ENCODE measurements at regions not wholly inside any gene's neighbourhood (a gene's known extent, or its start where the extent isn't known, plus 50 kb on each side); places are given as distances from the start of the nearest gene placed in this dataset.

DNA sequence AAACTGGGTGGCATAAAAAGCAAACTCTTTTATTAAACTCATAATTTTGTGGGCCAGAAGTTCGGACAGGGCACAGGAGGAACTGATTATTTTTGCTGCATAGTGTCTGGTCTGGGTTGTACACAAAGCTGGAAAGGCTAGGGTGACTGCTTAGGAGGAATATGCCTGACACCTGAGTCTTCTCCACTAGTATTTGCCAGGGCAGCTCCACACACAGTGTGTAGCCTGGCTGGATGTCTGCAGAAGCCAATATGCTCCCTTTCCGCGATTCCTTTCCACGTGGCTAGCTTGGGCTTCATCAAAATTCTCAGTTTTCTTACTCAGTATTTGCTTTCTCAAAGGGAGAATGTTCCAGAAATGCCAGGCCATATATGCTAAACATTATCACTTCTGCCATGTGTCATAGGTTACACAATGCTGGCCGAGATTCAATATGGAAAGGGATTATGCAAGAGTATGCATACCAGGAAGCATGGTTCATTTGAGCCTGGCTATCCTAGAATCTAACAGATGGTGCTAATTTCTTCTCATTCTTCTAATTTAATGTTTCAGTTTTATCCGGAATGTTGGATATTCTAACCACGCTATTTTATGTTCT, 142.7 kb upstream of the DOK6 start:
- H3K4me3 ChIP-seq (ENCODE audit: low read depth, low read length), result no peak overlapping the region
- TF ChIP-seq, protein P1, sequence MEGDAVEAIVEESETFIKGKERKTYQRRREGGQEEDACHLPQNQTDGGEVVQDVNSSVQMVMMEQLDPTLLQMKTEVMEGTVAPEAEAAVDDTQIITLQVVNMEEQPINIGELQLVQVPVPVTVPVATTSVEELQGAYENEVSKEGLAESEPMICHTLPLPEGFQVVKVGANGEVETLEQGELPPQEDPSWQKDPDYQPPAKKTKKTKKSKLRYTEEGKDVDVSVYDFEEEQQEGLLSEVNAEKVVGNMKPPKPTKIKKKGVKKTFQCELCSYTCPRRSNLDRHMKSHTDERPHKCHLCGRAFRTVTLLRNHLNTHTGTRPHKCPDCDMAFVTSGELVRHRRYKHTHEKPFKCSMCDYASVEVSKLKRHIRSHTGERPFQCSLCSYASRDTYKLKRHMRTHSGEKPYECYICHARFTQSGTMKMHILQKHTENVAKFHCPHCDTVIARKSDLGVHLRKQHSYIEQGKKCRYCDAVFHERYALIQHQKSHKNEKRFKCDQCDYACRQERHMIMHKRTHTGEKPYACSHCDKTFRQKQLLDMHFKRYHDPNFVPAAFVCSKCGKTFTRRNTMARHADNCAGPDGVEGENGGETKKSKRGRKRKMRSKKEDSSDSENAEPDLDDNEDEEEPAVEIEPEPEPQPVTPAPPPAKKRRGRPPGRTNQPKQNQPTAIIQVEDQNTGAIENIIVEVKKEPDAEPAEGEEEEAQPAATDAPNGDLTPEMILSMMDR (IDR thresholded peaks at IDR 0.05; ENCODE audit: control insufficient read depth, extremely low read depth, insufficient read depth), result no peak
- no peak for DNase-seq (ENCODE audit: low read depth)

DNA sequence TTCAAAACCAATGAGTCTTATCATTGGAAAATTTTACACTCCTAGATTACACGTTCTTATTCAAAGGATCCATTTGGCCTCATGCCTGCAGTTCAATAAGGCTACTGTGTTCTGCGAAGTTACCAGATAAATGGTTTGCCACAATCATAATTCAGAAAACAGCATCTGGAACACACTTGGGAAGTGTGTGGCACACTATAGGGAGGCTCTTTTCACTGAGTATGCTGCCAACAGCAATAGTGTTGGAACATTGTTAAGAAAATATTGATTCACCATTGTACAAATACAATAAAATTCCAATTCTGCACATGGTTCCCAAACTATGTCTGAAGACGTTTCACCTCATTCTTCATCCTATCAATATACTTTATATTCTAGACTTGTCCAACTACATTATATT, 141.4 kb upstream of the DOK6 start:
- DNase-seq (ENCODE audit: low read depth), result no peak
- H3K4me3 ChIP-seq (ENCODE audit: low read depth, low read length), result no peak overlapping the region
- TF ChIP-seq, protein P1 (IDR thresholded peaks at IDR 0.05; ENCODE audit: control insufficient read depth, extremely low read depth, insufficient read depth), result no peak

DNA sequence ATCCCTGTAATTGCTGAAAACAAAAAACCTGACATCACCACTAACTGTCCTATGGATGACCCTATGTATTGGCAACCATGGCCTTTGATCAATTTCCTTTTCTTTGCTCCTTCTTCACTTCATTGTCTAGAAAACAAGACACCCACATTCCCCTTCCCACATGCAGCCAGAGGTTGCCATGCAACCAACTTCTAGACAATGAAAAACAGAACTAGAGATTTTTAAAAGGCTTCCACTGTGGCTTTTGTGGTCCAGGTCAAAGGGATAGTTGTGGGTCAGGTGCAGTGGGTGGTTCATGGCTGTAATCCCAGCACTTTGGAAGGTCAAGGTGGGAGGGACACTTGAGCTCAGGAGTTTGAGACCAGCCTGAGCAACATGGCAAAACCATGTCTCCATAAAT, 139.3 kb upstream of the DOK6 start:
- no peak for DNase-seq (ENCODE audit: low read depth)
- TF ChIP-seq, protein P1 (IDR thresholded peaks at IDR 0.05; ENCODE audit: control insufficient read depth, extremely low read depth, insufficient read depth), result no peak
- no peak overlapping the region for H3K4me3 ChIP-seq (ENCODE audit: low read depth, low read length)

DNA sequence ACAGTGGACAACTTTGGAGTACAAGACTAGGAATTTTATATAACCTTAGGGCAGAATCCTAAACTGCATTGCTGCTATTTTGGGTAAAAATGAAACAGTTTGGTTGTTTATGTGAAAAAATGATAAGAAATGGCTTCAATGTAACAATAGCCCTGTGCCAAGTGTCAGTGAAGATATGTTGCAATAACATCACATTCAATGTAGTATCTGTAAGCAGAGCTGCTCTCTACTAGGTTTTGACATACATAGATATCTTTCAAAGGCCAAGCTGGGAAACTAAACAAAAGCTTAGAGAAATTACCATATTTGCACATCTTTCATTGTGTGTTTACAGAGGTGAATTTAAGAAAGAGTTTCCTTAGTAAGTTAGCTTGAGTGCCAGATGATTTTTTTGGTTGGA, 135.0 kb upstream of the DOK6 start:
- DNase-seq (ENCODE audit: low read depth), result no peak
- H3K4me3 ChIP-seq (ENCODE audit: low read depth, low read length), result no peak overlapping the region
- TF ChIP-seq, protein P1 (IDR thresholded peaks at IDR 0.05; ENCODE audit: control insufficient read depth, extremely low read depth, insufficient read depth), result no peak

DNA sequence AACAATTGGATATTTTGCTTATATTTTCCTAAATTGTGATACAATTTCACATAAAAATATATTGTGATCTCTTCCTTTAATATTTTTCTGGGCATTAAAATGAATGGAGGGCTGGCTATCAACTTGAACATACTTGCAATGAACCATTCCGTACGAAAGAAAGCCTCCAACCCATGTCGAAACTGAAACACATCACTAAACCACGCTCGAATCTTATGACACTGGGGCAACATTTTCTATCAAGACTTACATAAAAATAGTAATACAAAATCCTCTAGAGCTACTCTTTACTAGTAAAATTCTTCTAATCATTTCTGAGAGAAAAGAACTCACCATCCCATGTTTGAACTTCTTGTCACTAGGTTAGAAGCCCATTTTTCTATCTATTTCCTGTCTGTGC, 132.8 kb upstream of the DOK6 start:
- TF ChIP-seq, protein P1 (IDR thresholded peaks at IDR 0.05; ENCODE audit: control insufficient read depth, extremely low read depth, insufficient read depth), result no peak

DNA sequence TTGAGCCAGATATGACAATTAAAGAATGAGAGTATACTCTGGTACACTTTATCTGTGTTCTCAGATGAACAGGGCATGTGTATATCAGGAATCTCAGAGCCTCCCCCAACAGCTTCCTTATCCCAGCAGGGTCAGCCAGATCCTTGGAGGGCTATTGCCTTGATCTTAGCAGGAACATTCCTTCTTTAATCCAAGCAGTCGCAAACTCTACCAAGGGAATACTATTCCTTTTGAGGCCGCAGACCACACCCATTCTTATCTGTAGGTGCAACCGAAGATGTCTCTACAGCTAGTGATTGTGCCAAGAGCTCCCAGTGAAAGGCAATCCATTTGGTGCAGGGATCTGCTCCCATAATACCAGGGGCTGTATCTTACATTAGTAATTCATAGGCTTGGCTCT, 118.3 kb upstream of the DOK6 start:
- TF ChIP-seq, protein P1 (IDR thresholded peaks at IDR 0.05; ENCODE audit: control insufficient read depth, extremely low read depth, insufficient read depth), result no peak
- H3K4me3 ChIP-seq (ENCODE audit: low read depth, low read length), result no peak overlapping the region
- DNase-seq (ENCODE audit: low read depth), result no peak

More for the DNA sequence above, 132.8 kb upstream of the DOK6 start:
- H3K4me3 ChIP-seq (ENCODE audit: low read depth, low read length), result no peak overlapping the region
- no peak for DNase-seq (ENCODE audit: low read depth)

DNA sequence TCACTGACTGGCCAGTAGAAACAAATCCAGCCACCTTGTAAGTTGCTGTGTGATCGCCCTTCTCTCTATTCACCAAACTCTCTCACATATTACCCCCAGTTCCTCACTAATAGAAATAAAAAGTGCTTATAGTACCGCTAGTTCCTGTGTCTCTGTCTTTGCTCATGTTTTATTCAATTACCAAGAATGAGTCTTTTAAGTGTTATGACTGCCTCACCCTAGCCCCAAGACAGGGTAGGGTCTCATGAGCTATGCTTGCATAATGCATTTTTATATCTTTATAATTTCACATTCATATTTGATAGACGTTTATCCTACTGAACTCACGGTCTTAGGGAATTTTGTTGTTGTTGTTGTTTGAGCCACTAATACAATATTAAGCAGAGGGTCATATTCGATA, 109.6 kb upstream of the DOK6 start:
- TF ChIP-seq, protein P1 (IDR thresholded peaks at IDR 0.05; ENCODE audit: control insufficient read depth, extremely low read depth, insufficient read depth), result no peak
- no peak overlapping the region for H3K4me3 ChIP-seq (ENCODE audit: low read depth, low read length)
- no peak for DNase-seq (ENCODE audit: low read depth)
